Stomach (tissue), 4 donors: ENCODE measurements at regions not wholly inside any gene's neighbourhood (a gene's known extent, or its start where the extent isn't known, plus 50 kb on each side); places are given as distances from the start of the nearest gene placed in this dataset.

Experiments
- EP300 ChIP-seq: sonication (generic); formaldehyde crosslinking; IDR thresholded peaks from one replicate; pipeline ENCODE4 v1.6.1; 2017; ENCODE audit warnings: antibody characterized with exemption
- POLR2A ChIP-seq, 4 donors: fragments of 450-650 bp; IDR thresholded peaks; one replicate each; pipeline ENCODE4 v1.6.1; 2016; ENCODE audit warnings: antibody characterized with exemption in 4 of 4, control low read depth in 2 of 4, mild to moderate bottlenecking in 1 of 4, moderate library complexity in 1 of 4
- POLR2AphosphoS5 ChIP-seq, 3 donors: sonication (generic); formaldehyde crosslinking; IDR thresholded peaks; one replicate each; pipeline ENCODE4 v1.6.1; 2016; ENCODE audit warnings: antibody characterized with exemption in 3 of 3
- TF ChIP-seq, protein P1 (sequence below), 7 experiments: fragments of 450-650 bp in 4 of 7; fragments of 200-600 bp in 3 of 7; sonication (generic) in 3 of 7; IDR thresholded peaks; one replicate each; pipeline ENCODE4 v1.5.1; 2016 to 2019; ENCODE audit warnings: antibody characterized with exemption in 7 of 7, control low read depth in 2 of 7, mild to moderate bottlenecking in 1 of 7

DNA sequence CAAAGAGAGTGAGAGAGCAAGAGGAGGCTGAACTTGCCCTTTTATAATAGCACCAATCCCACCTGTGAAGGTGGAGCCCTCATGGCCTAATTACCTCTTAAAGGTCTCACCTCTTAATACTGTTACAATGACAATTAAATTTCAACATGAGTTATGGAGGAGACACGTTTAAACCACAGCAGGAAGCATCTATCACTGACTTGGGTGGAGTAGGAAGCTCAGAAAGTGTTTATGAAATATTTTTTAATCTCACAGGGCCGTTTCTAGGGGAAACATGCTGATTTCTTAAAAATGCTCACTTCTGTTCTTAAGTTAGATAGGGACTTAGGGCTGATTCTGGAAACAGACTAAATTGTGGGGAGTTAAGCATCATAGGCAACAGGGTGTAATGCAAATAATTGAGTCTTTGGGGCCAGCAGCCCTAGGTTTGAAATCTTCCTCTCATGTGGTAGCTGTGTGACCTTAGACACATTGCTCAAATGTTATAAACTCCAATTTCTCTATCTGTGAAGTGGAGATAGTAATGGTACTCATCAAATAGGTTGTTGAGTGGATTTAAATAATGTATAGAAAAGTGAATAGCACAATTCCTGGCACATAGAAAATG, 133.3 kb upstream of the KLHL25 start:
- TF ChIP-seq POLR2A (IDR thresholded peaks at IDR 0.05) (no peak), POLR2AphosphoS5 (IDR thresholded peaks at IDR 0.05) (no peak), EP300 (no peak)
- TF ChIP-seq, protein P1, sequence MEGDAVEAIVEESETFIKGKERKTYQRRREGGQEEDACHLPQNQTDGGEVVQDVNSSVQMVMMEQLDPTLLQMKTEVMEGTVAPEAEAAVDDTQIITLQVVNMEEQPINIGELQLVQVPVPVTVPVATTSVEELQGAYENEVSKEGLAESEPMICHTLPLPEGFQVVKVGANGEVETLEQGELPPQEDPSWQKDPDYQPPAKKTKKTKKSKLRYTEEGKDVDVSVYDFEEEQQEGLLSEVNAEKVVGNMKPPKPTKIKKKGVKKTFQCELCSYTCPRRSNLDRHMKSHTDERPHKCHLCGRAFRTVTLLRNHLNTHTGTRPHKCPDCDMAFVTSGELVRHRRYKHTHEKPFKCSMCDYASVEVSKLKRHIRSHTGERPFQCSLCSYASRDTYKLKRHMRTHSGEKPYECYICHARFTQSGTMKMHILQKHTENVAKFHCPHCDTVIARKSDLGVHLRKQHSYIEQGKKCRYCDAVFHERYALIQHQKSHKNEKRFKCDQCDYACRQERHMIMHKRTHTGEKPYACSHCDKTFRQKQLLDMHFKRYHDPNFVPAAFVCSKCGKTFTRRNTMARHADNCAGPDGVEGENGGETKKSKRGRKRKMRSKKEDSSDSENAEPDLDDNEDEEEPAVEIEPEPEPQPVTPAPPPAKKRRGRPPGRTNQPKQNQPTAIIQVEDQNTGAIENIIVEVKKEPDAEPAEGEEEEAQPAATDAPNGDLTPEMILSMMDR (IDR thresholded peaks at IDR 0.05), result no peak
